ENCODE measurements at regions not wholly inside any gene's neighbourhood (a gene's known extent, or its start where the extent isn't known, plus 50 kb on each side); places are given as distances from the start of the nearest gene placed in this dataset.

- no peak for DNase-seq (ENCODE audit: low read depth)
- no peak overlapping the region for H3K4me3 ChIP-seq (ENCODE audit: low read depth, low read length)
- no peak for TF ChIP-seq CTCF (IDR thresholded peaks at IDR 0.05; ENCODE audit: low read depth, low read length, missing control alignments)
Measured at GRCh38 chr3:105013657-105014056, 353.1 kb upstream of the ALCAM start.

GRCh38 chr3:105014631-105015030, 352.1 kb upstream of the ALCAM start:
- DNase-seq (ENCODE audit: low read depth) = no peak
- no peak for TF ChIP-seq CTCF (IDR thresholded peaks at IDR 0.05; ENCODE audit: low read depth, low read length, missing control alignments)
- H3K4me3 ChIP-seq (ENCODE audit: low read depth, low read length) = no peak overlapping the region

GRCh38 chr3:105022813-105023212, 343.9 kb upstream of the ALCAM start:
- no peak for TF ChIP-seq CTCF (IDR thresholded peaks at IDR 0.05; ENCODE audit: low read depth, low read length, missing control alignments)
- no peak for DNase-seq (ENCODE audit: low read depth)
- no peak overlapping the region for H3K4me3 ChIP-seq (ENCODE audit: low read depth, low read length)

- no peak for DNase-seq (ENCODE audit: low read depth)
- TF ChIP-seq CTCF (IDR thresholded peaks at IDR 0.05; ENCODE audit: low read depth, low read length, missing control alignments) = no peak
- no peak overlapping the region for H3K4me3 ChIP-seq (ENCODE audit: low read depth, low read length)
Measured at GRCh38 chr3:105030211-105030610, 336.5 kb upstream of the ALCAM start.

- H3K4me3 ChIP-seq (ENCODE audit: low read depth, low read length) = no peak overlapping the region
- TF ChIP-seq CTCF (IDR thresholded peaks at IDR 0.05; ENCODE audit: low read depth, low read length, missing control alignments) = no peak
- DNase-seq (ENCODE audit: low read depth) = no peak
Measured at GRCh38 chr3:105032541-105032940, 334.2 kb upstream of the ALCAM start.

- no peak for TF ChIP-seq CTCF (IDR thresholded peaks at IDR 0.05; ENCODE audit: low read depth, low read length, missing control alignments)
- DNase-seq (ENCODE audit: low read depth) = no peak
- no peak overlapping the region for H3K4me3 ChIP-seq (ENCODE audit: low read depth, low read length)
Measured at GRCh38 chr3:105033081-105033480, 333.6 kb upstream of the ALCAM start.

GRCh38 chr3:105039004-105039403, 327.7 kb upstream of the ALCAM start:
- no peak for DNase-seq (ENCODE audit: low read depth)
- no peak for TF ChIP-seq CTCF (IDR thresholded peaks at IDR 0.05; ENCODE audit: low read depth, low read length, missing control alignments)
- H3K4me3 ChIP-seq (ENCODE audit: low read depth, low read length) = no peak overlapping the region

All from GM12864 (cell line).